HG03354 (cell line): ENCODE measurements at regions not wholly inside any gene's neighbourhood (a gene's known extent, or its start where the extent isn't known, plus 50 kb on each side); places are given as distances from the start of the nearest gene placed in this dataset.

Experiments used
- ATAC-seq: cut with Tn5 transposase; IDR thresholded peaks from one replicate; pipeline ENCODE4 v1.9.1; 2021; ENCODE audit warnings: mild to moderate bottlenecking; ENCODE audit not compliant: unreplicated experiment, poor library complexity, severe bottlenecking

DNA sequence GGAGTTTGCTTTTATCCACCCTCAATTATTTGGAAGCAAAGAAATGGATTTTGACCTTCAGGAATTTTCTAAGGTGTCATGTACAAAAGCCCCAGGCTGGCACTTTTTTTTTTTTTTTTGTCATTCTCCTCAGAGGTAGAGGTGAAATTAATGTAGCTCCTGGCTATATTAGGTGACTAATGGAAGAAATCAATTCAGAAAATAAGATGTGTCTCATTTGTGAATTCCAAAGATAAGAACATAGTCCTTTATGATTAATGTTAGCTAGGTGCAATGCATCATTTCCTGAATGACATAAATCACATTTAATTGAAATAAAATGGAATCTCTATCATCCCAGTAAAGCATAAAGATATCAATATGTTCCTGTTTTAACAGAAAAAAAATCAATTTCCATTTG is 477.6 kb downstream of the FBXO15 start:
- ATAC-seq, result no peak

GRCh38 chr18:73669297-73669696 is 478.3 kb downstream of the FBXO15 start:
- ATAC-seq, result no peak

DNA sequence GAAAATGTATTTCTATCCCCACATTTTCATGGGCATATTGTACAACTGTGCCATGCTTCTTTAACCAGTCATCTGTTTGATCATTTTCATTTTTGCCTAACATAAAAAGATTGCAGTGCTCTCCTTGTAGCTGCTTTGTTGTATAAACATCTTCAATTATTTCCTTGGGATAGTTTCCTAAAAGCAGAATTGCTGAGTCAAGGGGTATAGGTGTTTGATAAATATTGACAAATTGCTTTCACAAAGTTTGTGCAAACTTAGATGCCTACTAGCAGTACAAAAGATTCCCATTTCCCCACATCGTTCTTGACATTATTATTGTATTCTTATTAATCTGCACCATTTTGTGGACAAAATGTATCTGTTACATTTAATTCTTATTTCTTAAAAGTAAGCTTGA is 479.6 kb downstream of the FBXO15 start:
- ATAC-seq, result no peak

DNA sequence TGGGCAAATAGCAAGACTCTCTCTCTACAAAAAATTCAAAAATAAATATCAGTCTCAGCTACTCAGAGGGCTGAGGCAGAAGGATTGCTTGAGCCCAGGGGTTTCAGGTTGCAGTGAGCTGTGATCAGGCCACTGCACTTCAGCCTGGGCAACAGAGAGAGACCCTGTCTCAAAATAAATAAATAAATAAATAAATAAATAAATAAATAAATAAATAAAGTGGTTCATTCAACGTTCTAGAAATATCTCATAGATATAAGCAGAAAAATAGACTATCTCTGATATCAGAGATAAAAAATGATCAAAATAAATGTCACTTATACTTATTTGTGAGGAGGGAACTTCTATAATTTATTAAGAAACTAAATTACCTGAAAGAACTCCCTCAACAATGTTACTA is 480.9 kb downstream of the FBXO15 start:
- ATAC-seq, result no peak

GRCh38 chr18:73664896-73665295 is 482.7 kb downstream of the FBXO15 start:
- no peak for ATAC-seq

GRCh38 chr18:73663581-73663980 is 484.1 kb downstream of the FBXO15 start:
- no peak for ATAC-seq

DNA sequence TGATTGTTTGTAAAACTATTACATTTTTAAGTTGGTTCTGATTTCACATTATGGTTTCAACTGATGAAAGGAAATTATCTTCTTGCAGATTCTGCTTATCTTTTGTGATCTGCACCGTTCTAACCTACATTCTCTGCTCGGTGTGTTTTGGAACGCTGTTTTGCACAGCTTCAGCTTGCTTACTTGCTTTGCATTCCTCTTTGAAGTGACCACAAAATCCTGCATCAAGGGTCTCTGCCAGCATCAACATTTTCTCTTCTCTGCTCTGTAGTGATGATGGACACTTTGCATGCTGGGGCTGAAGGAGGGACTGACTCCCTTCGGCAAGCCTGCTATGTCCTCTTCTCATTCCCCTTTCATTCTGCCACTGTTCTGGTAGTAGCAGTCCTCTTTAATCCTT is 485.2 kb downstream of the FBXO15 start:
- no peak for ATAC-seq

- no peak for ATAC-seq
Observed at GRCh38 chr18:73660931-73661856, 486.4 kb downstream of the FBXO15 start.

- no peak for ATAC-seq
Observed at GRCh38 chr18:73656691-73657090, 490.9 kb downstream of the FBXO15 start.

DNA sequence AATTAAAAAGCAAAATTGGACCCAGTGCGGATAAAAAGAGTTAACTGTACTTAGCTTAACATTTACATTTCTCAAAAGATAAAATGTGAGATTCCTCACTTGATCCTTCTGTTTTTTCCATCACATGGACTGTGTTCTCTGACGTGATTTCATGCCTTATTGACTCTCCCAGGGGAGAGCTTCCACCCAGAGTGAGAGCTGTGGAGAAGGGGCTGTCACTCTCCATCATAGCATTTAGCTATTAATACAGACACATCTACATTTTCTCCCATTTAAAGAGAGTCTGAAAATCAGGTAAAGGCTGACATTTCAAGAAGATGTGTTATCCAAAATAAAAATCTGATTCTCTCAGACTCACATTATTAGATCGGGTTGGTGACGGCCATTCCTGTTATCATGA is 493.8 kb downstream of the FBXO15 start:
- ATAC-seq, result no peak

GRCh38 chr18:73653251-73653650 is 494.4 kb downstream of the FBXO15 start:
- no peak for ATAC-seq

DNA sequence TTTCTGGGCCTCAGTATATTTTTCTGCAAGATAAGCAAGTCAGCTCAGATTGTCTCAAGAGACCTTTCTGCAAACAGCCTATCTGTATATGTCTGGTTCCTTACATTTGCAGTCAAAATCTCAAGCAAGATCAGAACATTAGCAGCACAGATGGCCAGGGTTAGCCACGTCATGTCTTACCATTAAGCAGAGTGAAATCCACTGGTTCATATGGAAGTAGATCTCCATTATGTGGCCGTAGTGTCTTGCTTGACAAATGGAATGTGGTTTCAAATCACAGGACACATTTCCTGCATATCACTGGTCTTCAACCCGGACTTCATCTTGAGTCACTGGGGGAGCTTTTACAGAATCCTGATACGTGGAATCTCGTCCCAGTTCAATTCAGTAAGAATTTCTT is 500.2 kb downstream of the FBXO15 start:
- ATAC-seq, result no peak

GRCh38 chr18:73646772-73647171 is 500.9 kb downstream of the FBXO15 start:
- no peak for ATAC-seq

- ATAC-seq, result no peak
Observed at GRCh38 chr18:73646196-73646595, 501.4 kb downstream of the FBXO15 start.

DNA sequence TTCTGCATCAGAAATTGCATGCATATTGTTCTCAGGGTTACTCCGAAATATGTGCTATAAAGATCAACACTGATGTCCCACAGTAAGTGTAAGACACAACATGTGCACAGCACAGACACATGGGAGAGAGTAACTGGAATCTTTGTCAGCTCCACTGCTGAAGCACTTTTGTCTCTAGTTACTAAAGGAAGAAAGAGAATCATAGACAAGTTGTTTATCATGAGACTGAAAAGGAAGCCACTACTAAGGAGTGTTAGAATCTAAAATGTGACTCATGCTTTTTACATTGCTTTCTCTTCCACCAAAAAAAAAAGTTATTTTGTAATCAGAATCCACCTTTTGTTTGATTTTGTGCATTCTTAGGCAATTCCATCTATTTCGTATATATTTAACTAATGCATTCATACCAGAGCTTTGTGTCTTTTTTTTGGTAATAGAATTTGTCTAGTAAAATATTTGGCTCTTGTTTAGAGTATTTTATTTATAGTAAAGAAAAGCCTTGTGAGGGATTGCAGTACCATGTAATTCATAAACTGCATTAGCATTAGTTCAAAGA is 502.4 kb downstream of the FBXO15 start:
- no peak for ATAC-seq

DNA sequence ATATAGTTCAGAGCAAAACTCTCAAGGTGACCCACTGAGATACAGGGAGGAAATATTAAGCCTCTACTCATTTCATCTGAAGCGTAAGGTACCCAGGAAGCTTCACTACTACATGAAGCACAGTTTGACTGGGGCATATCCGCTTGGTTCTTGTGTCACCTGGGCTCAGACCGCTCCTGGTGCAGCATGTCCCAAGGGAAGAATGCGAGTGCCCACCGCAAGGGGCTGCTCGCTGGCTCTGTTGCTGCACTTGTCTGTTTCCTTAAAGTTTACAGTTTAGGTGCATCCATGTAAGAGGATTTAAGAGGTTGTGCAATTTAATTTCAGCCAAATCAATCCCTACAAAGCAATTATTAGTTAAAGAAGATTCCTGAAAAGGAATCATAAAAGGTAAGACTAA is 507.8 kb downstream of the FBXO15 start:
- ATAC-seq, result no peak

DNA sequence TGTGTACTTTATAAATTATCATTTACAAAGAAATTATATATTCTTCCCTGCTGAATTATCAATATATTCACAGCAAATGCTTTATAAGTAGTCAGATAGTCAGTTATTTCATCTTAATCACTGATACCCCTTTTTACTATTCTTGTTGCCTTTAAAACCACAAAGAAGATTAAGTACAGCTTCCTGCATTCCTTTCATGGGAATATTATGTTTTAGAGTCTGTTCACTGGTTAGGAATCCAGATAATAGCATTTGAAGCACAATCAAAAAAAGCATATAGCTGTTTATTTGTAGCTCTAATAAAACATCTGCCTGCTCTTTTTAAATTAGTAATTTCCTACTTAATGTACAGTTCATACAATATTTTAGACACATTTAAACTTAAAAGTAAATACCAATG is 508.9 kb downstream of the FBXO15 start:
- ATAC-seq, result no peak

GRCh38 chr18:73636355-73636754 is 511.3 kb downstream of the FBXO15 start:
- no peak for ATAC-seq

DNA sequence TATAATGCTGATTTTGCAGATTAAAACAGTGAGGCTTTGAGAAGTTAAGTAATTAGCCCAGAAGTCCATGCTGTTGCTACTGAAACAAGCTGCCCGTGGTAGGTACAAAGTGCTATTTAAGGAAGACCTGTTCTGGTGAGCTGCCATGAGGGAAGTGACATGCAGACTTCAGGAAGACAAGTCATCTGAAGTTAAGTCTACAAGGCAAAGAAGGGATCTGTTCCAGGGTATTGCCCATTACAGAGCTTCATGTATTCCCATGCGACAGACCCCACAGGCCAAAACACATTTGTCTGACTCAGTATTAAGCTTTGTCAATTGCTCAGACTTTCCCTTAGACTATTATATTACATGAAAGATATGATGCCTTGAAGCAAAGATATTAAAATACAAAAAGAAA is 520.8 kb downstream of the FBXO15 start:
- ATAC-seq, result no peak

DNA sequence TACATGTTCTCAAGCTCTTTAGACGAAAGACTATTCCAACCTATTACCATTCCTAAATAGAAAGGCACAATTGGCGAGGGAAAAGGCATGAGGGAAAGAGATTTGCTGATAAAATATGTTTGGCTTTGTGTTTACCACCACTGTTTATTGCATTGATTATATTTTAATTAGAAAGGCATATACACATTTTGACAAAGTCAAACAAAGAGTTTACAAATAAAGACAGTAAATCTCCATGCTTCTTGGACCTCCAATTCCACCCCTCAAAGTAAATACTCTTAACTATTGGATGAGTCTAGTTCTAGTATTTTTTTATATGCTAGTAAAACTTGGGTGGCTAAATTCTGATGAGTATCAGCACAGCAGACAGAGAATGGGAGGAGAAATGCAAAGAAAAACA is 521.4 kb downstream of the FBXO15 start:
- ATAC-seq, result no peak

DNA sequence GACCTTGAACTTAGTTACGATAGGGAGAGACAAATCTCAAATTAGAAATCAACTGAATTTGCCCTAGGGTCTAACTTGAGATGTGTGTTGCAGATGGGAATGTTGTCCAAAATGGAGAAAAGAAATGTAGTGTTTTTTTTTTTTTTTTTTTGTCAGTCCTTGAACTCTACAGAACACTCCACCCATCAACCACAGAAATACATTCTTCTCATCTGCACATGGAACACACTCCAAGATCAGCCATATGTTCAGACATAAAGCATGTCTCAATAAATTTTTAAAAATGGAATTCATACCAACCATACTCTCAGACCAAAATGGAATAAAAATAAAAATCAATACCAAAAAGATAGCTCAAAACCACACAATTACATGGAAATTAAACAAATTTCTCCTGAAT is 526.5 kb downstream of the FBXO15 start:
- ATAC-seq, result no peak
